Suppressor macrophage treated with lipopolysaccharide for 4 hours (primary cell): ENCODE measurements at regions not wholly inside any gene's neighbourhood (a gene's known extent, or its start where the extent isn't known, plus 50 kb on each side); places are given as distances from the start of the nearest gene placed in this dataset.

Source experiments
- DNase-seq: peaks from one replicate; pipeline ENCODE4 v3.0.0-alpha.2; 2020

DNA sequence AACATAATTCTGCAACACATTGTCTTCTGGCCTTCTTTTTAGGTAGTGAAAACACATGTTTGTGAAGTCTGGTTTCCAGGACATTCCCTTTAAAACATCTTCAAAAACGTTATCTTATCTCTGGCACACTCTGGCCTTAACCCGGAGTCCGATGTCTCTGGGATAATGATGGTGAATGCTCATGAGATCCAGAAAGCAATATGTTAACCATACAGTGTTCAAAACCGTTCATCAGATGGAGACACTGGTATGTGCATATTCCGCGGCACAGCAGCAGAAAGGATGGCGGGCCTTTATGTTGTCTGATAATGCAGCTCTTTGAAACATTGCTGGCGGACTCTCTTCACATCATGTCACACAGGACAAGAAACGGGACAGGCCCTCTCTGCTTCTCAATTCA is 605.2 kb downstream of the CCDC171 start:
- DNase-seq = no peak

DNA sequence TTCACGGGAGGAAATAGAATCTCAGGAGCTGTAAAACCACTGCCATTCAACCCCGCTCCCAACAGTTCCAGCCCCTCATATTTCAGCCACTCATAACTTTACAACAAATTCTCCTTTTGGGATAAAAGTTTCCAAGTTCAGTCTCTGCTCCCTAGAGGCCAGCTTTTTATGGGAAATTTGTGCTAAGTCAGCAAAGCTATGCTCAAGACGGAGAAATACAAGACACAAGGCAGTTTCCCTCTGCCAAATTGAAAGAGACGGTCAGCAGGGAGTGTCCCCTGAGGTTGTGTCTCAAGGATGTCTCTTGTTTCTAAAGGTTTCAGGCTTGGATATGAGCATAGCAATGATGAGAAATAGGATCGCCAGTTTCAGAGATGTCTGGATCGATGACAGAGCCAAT is 608.6 kb downstream of the CCDC171 start:
- no peak for DNase-seq

DNA sequence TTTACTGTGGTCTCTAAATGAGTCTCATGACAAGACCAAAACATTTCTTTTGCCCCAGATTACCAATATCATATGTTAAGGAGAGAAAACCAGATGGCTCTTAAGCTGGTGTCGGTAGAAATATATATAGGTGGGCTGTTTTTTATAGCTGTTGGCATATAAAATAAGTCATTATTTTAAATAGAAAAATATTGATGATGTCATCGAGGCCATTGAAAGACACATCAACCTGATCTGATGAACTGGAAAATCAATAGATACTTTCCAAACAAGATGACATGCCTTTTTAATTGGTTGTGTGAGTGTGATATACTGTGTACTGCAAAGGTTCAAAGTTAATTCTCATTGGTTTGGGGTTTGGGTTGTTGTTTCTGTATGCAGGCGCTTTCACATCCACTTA is 617.3 kb downstream of the CCDC171 start:
- no peak for DNase-seq

DNA sequence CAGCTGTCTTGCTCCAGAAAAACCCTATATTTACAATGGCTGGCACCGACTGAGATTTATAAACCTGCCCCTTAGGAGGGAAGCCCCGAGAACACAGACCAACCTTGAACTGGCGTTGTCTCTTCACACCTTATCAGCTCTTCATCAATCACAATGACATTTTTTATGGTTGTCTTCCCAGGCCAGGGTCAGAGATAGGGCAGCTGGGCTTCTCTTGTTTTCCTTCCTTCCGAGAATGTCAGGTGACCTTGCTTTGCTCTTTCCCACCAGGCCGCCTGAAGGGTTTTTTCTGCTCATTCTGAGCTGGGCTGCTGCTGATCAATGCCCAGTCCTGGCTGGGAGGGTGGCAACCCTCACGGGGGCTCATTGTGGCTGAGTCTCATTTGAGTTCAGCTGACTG is 619.1 kb downstream of the CCDC171 start:
- no peak for DNase-seq

GRCh38 chr9:16172796-16173195 is 620.0 kb downstream of the CCDC171 start:
- no peak for DNase-seq

DNA sequence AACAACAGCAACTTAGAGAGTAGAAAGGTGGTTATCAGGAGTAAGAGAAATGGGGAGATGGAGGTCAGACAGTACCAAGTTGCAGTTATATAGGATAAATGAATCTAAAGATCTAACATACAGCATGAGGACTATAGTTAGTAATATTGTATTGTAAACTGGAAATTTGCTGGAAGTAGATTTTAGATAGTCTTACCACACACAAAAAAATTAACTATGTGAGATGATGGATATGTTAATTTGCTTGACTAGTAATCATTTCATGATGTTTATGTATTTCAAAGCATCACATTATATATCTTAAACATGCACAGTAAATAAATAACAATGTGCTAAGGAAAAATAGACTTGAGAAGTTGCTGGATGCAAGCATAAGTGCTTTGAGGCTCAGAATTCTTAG is 622.1 kb downstream of the CCDC171 start:
- no peak for DNase-seq

- DNase-seq = no peak
These were observed 622.6 kb downstream of the CCDC171 start for GRCh38 chr9:16175461-16175860.

DNA sequence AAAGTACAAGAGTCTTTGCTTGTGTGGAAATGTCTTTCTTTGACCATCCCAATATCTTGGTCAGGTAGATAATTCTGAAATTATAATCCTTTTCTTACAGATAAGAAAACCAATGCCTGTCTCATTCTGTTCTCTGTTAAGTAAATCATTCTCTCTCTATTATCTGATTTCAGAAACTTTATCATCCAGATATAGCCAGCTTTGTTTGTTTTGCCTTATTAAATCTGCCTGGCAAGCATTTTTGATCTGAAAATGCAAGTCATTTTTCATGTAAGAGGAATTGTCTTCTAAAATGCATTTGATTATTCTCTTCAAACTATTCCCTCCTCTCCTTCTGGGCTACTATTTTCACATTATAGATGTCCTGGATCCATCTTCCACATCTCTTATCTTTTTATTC is 625.5 kb downstream of the CCDC171 start:
- DNase-seq = no peak

DNA sequence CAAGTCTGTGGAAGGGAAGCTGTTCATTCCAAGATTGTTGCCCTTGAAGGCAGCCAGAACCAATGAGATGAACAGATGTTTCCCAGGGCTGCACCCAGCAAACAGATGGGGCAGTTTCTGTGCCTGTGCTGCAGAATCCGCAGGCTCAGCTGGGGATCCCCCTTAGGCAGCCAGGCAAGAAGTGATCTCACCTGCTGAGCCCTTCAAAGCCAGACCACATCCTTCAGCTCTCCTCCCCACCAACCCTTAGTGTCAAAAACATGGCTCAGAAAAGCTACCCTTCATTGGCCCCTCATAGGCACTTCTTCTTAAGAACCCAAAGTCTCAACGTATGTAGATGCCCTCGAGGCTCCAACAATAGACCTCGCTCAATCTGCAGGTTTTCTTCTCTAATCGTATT is 626.7 kb downstream of the CCDC171 start:
- DNase-seq = no peak

DNA sequence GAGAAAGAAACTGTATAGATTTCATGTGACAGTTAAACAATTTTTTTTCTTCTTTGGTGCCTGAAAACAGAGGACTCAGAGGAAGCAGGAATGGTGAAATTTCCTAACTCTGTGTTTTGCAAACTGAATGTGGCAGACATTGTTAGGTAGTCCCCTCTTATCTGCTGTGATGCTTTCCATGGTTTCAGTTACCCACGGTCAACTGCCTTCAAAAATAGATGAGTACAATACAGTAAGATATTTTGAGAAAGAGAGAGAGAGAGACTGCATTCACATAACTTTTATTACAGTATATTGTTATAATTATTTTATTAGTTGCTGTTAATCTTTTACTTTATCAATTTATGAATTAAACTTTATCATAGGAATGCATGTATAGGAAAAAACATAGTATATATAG is 627.2 kb downstream of the CCDC171 start:
- no peak for DNase-seq

- no peak for DNase-seq
These were observed 627.7 kb downstream of the CCDC171 start for GRCh38 chr9:16180546-16180945.

DNA sequence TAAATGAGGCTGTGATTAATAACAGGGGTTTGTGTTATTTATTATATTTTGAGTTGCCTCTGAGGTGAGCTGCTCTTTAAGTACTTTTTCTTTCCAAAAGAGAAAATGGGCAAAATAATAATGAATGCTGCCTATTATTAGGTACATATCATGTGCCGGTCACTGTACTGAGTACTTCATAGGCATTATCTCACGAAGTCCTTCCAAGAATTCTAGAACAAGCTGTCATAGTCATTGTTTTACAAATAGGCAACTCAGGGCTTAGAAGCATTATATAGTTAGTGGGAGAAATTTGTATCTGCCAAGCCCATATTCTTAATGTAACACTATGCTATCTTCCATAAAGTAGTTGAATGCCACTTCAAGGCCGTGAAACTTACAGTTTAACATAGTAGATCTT is 628.7 kb downstream of the CCDC171 start:
- DNase-seq = no peak

DNA sequence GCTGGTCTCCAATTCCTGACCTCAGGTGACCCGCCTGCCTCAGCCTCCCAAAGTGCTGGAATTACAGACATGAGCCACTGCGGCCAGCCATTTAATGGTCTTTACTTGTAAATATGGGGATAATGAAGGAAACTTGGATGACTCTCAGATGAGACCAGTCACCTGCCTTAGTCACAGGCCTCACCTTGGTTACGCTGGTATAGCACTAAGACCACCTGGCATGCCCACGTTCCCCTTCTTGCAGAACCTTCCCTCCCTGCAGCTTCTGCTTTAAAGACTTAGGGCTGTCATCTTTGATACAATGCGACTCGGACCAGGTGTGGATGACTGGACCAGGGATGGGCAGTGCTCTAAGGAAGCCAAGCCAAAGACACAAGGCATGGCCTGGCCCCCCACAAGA is 629.9 kb downstream of the CCDC171 start:
- DNase-seq = no peak

- DNase-seq = no peak
These were observed 632.3 kb downstream of the CCDC171 start for GRCh38 chr9:16184964-16185646.

DNA sequence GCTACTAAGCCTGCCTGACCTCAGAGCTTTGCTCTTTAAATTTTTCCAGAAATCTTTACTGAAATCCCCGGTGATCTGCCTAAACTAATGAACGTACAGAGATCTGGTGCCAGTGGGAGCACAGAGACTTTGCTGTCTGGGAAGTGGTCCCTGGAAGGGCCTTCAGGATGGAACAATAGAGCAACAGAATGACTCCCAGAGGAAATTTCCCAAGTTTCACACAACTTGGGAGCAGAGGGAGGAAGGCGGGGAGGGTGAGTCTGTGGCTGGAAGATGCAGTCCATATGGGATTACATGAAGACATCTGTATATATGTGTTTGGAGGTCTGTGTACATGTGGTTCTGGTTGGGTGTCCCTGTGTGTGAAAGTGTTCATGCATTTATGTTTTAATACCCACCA is 638.3 kb downstream of the CCDC171 start:
- no peak for DNase-seq

GRCh38 chr9:16191691-16192402 is 639.0 kb downstream of the CCDC171 start:
- DNase-seq = peak; percentile 57

DNA sequence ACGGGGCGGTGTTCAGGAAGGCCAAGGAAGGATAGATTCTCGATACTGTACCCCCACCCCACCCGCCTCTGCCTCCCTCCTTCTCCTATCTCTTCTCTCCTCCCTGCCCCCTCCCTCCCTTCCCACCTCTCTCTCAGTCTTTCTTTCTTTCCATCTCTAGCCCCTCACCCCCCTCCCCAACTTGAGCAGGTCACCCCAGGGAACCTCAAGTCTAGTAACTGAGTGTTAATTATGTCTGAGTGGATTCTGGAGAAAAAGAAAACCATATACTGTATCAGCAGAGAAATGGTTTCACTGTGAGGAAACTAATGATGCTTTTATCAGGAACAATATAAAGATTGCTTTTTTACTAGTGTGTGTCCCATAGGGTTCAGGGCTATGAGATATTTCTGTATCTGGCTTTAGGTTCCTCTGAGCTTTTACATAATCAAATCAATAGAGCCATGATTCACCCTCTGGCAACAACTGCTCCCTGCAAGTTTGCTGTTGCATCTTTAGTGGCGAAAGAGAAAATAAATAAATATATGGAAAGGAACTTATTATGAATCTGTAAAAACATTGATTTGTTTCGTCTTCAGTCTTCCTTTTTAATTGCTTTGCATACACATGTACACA is 639.7 kb downstream of the CCDC171 start:
- DNase-seq = no peak

GRCh38 chr9:16193066-16193465 is 640.2 kb downstream of the CCDC171 start:
- no peak for DNase-seq

DNA sequence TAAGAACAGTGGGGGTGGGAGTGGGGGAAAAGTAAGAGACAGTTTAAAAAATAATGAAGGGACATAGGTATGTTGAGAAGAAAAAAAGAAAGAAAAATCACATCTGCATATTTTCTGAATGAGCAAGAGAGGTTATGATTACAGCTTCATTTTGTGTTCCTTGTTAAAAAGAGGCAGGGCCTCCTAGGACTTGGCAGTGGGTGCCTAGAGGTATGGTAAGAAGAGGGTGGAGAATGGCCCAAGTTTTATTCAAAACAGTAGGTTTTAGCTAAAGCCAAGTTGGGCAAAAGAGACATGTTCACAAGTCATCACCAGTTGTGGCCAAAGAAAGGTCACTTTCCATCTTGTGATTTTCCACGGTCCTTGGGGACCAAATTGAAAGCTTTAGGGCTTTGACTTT is 643.4 kb downstream of the CCDC171 start:
- DNase-seq = no peak

DNA sequence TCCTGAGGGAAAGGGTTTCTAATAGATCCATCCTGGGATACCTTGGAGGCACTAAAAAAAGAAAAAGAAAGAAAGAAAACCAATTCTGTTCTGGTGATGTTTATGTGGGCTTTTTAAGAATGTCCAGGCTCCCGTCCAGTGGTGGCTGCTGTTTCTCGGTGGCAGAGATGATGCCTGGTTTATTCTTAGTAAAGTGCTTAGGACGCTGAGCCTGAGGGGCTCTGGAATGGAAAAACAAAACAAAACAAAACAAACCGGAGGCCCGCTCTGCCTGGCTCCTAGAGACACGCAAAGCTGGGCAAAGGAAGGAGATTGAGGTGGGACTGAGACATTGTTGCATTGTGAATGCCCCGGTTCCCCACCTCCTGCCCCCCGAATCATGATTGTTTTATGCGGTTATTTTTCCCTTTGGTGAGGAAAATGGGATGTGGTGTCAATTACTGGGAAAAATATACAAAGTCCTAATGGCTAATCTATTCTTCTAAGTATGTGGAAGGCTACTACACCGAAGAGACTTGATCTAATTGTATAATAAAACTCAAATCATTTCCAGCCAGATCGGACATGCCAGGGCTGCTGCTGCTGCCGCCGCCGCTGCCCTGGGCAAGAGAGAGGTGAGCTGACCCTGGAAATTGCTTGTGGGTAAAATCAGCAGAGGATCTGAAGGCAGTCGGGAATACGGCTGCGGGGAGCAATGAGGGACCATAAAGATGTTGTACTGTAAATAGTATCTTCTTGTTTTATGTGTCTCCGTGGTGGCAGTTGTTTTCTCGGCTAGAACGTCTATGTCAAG is 644.9 kb downstream of the CCDC171 start:
- DNase-seq = no peak

- DNase-seq = no peak
These were observed 646.2 kb downstream of the CCDC171 start for GRCh38 chr9:16198996-16199395.

GRCh38 chr9:16202221-16202620 is 649.4 kb downstream of the CCDC171 start:
- DNase-seq = no peak

- DNase-seq = no peak
These were observed 650.3 kb downstream of the CCDC171 start for GRCh38 chr9:16202914-16203728.
